Neural cell (in vitro differentiated cells): ENCODE measurements at regions not wholly inside any gene's neighbourhood (a gene's known extent, or its start where the extent isn't known, plus 50 kb on each side); places are given as distances from the start of the nearest gene placed in this dataset.

Source experiments
- CTCF ChIP-seq: fragments of 450-650 bp; IDR thresholded peaks from 2 replicates; pipeline ENCODE4 v1.5.1; 2014; ENCODE audit warnings: antibody characterized with exemption, mild to moderate bottlenecking, moderate library complexity; ENCODE audit not compliant: poor library complexity, severe bottlenecking
- EP300 ChIP-seq: fragments of 450-650 bp; conservative IDR thresholded peaks from 2 replicates; pipeline ENCODE4 v1.6.1; 2014; ENCODE audit warnings: antibody characterized with exemption, mild to moderate bottlenecking, moderate library complexity; ENCODE audit not compliant: poor library complexity, severe bottlenecking
- EZH2 ChIP-seq: fragments of 200-600, 300-800 bp; shearing (Covaris generic), sonication (generic); IDR thresholded peaks from 2 replicates; pipeline ENCODE4 v1.6.1; 2014; ENCODE audit warnings: antibody characterized with exemption, low read length, borderline replicate concordance, mild to moderate bottlenecking; ENCODE audit not compliant: insufficient read depth, poor library complexity, severe bottlenecking
- MXI1 ChIP-seq: fragments of 450-650 bp; conservative IDR thresholded peaks from 2 replicates; pipeline ENCODE4 v1.6.1; 2014; ENCODE audit warnings: antibody characterized with exemption, mild to moderate bottlenecking; ENCODE audit not compliant: poor library complexity, severe bottlenecking
- POLR2AphosphoS5 ChIP-seq: IDR thresholded peaks from 2 replicates; pipeline ENCODE4 v1.6.1; 2012
- REST ChIP-seq: IDR thresholded peaks from 2 replicates; pipeline ENCODE4 v1.6.1; 2012; ENCODE audit warnings: borderline replicate concordance

GRCh38 chr3:111470032-111470431 is 72.0 kb upstream of the CD96 start:
- TF ChIP-seq REST (no peak), CTCF (no peak), POLR2AphosphoS5 (no peak), EP300 (no peak), EZH2 (no peak), MXI1 (no peak)
